GM23338 (cell line): ENCODE measurements at regions not wholly inside any gene's neighbourhood (a gene's known extent, or its start where the extent isn't known, plus 50 kb on each side); places are given as distances from the start of the nearest gene placed in this dataset.
A peak's percentile ranks its signal among the peaks of the same experiment; 100 is the strongest.

Experiments
- EZH2 ChIP-seq: fragments of 200-600 bp; sonication (generic); IDR thresholded peaks from one replicate; pipeline ENCODE4 v1.8.0; 2017; ENCODE audit warnings: antibody characterized with exemption, mild to moderate bottlenecking, low read depth; ENCODE audit not compliant: unreplicated experiment
- EZH2phosphoT487 ChIP-seq: fragments of 200-600 bp; sonication (generic); IDR thresholded peaks from one replicate; pipeline ENCODE4 v1.8.1; 2018; ENCODE audit warnings: antibody characterized with exemption; ENCODE audit not compliant: unreplicated experiment
- JUNB ChIP-seq: IDR thresholded peaks from one replicate; pipeline ENCODE4 v1.6.1; 2016; ENCODE audit warnings: antibody characterized with exemption; ENCODE audit not compliant: unreplicated experiment
- STAT1 ChIP-seq: IDR thresholded peaks from one replicate; pipeline ENCODE4 v1.6.1; 2016; ENCODE audit warnings: antibody characterized with exemption; ENCODE audit not compliant: unreplicated experiment
- TF ChIP-seq, protein P1 (sequence below): fragments of 250-450 bp; sonication (Bioruptor Pico); IDR thresholded peaks from 2 replicates; pipeline ENCODE4 v1.5.0; 2020; ENCODE audit warnings: mild to moderate bottlenecking, moderate library complexity
- TF ChIP-seq, protein P2 (sequence below): IDR thresholded peaks from one replicate; pipeline ENCODE4 v1.6.1; 2018; ENCODE audit warnings: antibody characterized with exemption; ENCODE audit not compliant: unreplicated experiment

DNA sequence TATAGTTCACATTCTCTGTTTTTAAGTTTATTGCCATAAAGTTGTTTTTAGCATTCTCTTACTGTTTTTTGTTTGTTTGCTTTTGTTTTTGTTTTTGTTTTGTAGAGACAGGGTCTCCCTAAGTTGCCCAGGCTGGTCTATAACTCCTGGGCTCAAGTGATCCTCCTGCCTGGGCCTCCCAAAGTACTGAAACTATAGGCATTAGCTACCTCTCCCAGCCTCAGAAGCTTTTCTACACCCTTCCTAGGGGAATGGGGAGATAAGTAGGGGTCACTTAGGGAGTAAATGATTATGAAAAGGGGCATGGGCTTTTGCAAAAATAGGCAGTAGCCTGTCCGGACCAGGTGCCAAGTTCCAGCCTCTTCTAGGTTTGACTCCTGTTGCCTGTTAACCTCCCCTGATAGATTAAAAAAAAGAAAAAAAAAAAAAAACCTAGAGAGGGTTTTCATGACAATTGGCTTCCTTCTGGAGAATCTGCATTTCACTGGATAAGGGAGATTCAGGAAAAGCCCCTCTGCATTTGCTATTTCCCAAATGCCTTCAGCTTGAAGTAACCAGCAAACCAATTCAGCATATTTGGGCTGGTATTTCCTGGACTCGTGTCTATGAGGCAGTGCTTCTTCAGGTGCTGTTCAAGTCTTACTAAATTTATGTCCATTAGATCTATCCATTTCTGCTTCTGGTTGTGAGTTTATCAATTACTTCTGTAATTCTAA lies 216.8 kb downstream of the TM9SF2 start (continued):
- TF ChIP-seq, protein P1, sequence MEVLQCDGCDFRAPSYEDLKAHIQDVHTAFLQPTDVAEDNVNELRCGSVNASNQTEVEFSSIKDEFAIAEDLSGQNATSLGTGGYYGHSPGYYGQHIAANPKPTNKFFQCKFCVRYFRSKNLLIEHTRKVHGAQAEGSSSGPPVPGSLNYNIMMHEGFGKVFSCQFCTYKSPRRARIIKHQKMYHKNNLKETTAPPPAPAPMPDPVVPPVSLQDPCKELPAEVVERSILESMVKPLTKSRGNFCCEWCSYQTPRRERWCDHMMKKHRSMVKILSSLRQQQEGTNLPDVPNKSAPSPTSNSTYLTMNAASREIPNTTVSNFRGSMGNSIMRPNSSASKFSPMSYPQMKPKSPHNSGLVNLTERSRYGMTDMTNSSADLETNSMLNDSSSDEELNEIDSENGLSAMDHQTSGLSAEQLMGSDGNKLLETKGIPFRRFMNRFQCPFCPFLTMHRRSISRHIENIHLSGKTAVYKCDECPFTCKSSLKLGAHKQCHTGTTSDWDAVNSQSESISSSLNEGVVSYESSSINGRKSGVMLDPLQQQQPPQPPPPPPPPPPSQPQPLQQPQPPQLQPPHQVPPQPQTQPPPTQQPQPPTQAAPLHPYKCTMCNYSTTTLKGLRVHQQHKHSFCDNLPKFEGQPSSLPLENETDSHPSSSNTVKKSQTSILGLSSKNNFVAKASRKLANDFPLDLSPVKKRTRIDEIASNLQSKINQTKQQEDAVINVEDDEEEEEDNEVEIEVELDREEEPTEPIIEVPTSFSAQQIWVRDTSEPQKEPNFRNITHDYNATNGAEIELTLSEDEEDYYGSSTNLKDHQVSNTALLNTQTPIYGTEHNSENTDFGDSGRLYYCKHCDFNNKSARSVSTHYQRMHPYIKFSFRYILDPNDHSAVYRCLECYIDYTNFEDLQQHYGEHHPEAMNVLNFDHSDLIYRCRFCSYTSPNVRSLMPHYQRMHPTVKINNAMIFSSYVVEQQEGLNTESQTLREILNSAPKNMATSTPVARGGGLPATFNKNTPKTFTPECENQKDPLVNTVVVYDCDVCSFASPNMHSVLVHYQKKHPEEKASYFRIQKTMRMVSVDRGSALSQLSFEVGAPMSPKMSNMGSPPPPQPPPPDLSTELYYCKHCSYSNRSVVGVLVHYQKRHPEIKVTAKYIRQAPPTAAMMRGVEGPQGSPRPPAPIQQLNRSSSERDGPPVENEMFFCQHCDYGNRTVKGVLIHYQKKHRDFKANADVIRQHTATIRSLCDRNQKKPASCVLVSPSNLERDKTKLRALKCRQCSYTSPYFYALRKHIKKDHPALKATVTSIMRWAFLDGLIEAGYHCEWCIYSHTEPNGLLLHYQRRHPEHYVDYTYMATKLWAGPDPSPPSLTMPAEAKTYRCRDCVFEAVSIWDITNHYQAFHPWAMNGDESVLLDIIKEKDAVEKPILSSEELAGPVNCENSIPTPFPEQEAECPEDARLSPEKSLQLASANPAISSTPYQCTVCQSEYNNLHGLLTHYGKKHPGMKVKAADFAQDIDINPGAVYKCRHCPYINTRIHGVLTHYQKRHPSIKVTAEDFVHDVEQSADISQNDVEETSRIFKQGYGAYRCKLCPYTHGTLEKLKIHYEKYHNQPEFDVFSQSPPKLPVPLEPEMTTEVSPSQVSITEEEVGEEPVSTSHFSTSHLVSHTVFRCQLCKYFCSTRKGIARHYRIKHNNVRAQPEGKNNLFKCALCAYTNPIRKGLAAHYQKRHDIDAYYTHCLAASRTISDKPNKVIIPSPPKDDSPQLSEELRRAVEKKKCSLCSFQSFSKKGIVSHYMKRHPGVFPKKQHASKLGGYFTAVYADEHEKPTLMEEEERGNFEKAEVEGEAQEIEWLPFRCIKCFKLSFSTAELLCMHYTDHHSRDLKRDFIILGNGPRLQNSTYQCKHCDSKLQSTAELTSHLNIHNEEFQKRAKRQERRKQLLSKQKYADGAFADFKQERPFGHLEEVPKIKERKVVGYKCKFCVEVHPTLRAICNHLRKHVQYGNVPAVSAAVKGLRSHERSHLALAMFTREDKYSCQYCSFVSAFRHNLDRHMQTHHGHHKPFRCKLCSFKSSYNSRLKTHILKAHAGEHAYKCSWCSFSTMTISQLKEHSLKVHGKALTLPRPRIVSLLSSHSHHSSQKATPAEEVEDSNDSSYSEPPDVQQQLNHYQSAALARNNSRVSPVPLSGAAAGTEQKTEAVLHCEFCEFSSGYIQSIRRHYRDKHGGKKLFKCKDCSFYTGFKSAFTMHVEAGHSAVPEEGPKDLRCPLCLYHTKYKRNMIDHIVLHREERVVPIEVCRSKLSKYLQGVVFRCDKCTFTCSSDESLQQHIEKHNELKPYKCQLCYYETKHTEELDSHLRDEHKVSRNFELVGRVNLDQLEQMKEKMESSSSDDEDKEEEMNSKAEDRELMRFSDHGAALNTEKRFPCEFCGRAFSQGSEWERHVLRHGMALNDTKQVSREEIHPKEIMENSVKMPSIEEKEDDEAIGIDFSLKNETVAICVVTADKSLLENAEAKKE, result 0 out of 2 replicates have a peak, but pooled peaks have one; percentile 16
- TF ChIP-seq JUNB (no peak), STAT1 (no peak), EZH2phosphoT487 (no peak), EZH2 (no peak)
- TF ChIP-seq, protein P2, sequence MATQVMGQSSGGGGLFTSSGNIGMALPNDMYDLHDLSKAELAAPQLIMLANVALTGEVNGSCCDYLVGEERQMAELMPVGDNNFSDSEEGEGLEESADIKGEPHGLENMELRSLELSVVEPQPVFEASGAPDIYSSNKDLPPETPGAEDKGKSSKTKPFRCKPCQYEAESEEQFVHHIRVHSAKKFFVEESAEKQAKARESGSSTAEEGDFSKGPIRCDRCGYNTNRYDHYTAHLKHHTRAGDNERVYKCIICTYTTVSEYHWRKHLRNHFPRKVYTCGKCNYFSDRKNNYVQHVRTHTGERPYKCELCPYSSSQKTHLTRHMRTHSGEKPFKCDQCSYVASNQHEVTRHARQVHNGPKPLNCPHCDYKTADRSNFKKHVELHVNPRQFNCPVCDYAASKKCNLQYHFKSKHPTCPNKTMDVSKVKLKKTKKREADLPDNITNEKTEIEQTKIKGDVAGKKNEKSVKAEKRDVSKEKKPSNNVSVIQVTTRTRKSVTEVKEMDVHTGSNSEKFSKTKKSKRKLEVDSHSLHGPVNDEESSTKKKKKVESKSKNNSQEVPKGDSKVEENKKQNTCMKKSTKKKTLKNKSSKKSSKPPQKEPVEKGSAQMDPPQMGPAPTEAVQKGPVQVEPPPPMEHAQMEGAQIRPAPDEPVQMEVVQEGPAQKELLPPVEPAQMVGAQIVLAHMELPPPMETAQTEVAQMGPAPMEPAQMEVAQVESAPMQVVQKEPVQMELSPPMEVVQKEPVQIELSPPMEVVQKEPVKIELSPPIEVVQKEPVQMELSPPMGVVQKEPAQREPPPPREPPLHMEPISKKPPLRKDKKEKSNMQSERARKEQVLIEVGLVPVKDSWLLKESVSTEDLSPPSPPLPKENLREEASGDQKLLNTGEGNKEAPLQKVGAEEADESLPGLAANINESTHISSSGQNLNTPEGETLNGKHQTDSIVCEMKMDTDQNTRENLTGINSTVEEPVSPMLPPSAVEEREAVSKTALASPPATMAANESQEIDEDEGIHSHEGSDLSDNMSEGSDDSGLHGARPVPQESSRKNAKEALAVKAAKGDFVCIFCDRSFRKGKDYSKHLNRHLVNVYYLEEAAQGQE, result no peak
